GM18499 (cell line): ENCODE measurements at regions not wholly inside any gene's neighbourhood (a gene's known extent, or its start where the extent isn't known, plus 50 kb on each side); places are given as distances from the start of the nearest gene placed in this dataset.
"Not testable (repeated sequence)": the region's sequence is repeated elsewhere in the genome, so short reads cannot be mapped to it uniquely, and the experiment has no call there.

Source experiments
- ATAC-seq: cut with Tn5 transposase; IDR thresholded peaks from one replicate; pipeline ENCODE4 v1.9.1; 2021; ENCODE audit warnings: moderate number of reproducible peaks; ENCODE audit not compliant: insufficient read depth, unreplicated experiment

DNA sequence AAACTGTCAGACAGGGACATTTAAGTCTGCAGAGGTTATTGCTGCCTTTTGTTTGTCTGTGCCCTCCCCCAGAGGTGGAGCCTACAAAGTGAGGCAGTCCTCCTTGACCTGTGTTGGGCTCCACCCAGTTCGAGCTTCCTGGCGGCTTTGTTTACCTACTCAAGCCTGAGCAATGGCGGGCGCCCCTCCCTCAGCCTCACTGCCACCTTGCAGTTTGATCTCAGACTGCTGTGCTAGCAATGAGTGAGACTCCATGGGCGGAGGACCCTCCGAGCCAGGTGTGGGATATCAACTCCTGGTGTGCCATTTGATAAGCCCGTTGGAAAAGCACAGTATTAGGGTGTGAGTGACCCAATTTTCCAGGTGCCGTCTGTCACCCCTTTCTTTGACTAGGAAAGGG, 632.7 kb downstream of the GALC start:
- not testable (repeated sequence) for ATAC-seq

GRCh38 chr14:87351007-87351406, 642.0 kb downstream of the GALC start:
- ATAC-seq, result no peak

DNA sequence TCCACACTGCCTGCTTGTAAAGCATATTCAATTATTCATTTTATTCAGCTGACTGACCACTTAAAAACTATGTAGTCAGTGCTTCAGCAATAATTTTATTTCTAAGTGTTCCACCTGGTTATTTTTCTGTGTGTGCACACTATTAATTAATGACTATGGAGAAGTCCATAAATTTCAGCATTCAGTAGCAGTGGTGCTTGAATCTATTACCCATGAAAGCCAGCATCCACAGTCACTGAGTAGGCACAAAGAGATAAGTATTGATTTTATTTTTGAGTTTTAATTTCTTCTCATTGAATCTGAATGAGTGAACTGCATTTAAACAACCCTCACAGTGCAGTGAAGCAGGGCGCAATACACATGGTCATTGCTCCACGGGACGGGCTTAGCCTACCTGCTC, 643.1 kb downstream of the GALC start:
- no peak for ATAC-seq

- no peak for ATAC-seq
These were observed 649.3 kb downstream of the GALC start for GRCh38 chr14:87343652-87344051.

GRCh38 chr14:87334997-87335685, 657.8 kb downstream of the GALC start:
- ATAC-seq, result no peak

DNA sequence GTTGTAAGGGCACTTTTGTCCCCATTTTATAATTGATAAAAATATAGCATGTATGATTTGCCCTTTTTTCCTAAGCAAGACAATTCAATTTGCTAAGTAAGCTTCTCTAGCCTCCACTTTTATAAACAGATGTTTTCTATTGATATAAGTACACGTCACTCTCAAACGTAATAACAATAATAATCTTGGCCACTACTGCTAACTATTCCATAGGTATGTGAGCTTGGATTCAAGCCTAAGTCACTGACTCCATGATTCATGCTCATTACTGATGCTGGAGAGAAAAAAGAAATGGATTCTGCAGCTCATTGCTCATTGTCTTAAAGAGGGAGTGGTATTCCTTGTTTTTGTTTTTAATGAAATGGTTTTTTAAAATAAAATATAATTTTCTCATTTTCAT, 661.0 kb downstream of the GALC start:
- no peak for ATAC-seq

DNA sequence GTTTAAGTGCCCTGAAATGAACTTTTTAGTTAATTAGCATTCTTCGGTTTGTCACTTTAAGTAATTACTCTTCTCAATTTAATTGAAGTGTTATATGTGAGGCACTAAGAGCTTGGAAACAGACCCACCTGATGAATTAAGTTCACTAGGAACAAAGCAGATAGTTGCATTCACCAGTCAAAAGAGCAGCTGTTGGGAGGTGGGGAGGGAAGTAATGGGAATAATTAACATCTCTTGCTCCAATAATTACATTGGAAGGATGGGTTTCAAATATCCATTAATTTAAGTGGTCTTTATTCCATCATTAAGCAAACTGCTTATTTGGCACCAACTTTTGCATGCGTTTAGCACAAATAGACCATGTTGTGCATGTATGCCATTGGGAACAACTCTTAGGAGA, 667.2 kb downstream of the GALC start:
- ATAC-seq, result no peak

DNA sequence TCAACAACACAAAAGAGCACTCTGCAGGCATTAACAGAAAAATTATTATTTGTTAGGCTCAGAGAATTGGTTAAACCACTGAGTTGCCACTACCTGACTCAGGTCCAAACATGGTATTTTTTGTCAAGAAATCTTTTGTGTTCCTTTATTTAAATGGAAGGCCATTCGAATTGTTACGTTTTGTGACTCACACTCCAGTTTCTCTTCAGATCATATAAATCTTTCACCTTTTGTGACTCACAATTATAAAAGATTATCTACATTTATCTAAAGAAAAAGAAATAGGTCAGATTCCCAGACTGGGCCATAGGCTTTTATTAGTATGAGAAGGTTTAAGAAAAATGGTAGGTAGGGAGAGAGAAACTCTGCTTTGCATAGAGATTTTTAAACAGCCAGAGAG, 669.8 kb downstream of the GALC start:
- ATAC-seq, result no peak

GRCh38 chr14:87321548-87321947, 671.4 kb downstream of the GALC start:
- no peak for ATAC-seq

DNA sequence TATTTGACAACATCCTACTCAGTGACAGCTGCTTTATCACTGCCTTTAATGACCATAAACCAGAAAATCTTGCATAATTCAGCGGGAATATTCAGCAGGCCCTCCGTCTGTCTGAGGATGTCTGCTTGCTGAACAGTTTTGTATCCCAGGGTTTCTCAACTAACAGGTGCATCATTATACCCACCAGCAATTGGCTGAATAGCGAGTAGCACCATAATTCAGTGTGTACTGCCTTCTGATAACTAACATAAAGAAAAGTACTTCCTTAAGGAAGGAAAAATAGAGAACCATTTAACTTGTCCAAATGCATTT, 680.1 kb downstream of the GALC start:
- no peak for ATAC-seq

DNA sequence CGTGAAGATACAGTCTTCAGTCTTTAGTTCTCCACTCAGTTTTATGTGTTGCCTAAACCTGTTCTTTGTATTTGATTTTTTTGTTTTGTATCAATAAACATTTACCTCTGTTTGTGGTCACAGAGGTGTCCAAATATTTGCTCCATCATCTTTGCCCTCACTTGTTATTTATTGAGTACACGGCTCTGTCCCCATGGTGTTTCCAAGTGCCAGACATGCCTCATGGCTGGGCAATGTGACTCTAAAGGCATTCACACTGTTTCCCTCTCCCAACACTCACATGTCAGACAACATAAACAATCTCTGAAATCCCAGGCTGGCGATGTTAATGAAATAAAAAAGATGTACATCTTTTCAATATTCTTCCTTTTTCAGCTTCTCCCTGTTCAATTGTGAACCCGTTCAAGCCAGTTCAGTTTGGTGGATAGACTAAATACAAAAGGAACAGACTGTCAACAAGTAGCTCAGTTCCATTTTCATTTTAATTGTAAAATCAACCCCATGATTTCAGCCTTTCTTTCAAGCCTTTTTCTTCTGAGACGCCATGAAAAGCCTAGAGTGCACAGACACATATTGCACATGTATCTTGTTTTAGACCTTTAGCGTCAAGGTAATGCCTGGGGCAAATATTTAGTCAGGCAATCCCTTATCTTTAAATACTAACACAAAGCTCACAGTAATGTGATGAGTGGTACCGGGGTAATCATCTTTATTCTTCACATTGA, 680.7 kb downstream of the GALC start:
- no peak for ATAC-seq

DNA sequence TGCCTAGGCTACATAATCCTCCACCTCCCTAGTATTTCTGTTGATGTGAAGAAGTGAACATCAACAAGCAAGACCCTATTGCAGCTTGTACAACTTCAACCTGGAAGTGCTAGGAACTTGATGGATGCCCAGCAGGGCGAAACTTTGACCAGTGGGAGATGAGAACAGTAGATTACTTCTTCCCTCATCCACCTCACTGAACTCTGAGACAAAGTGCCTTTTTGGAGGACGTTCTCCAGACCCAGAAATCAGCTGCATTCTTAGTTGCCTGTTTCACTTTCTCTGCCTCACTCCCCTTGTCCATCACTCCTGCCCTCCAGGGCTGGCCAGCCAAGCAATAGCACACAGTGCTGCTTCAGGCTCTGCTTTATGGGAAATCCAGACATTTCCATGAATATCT, 683.4 kb downstream of the GALC start:
- ATAC-seq, result no peak

DNA sequence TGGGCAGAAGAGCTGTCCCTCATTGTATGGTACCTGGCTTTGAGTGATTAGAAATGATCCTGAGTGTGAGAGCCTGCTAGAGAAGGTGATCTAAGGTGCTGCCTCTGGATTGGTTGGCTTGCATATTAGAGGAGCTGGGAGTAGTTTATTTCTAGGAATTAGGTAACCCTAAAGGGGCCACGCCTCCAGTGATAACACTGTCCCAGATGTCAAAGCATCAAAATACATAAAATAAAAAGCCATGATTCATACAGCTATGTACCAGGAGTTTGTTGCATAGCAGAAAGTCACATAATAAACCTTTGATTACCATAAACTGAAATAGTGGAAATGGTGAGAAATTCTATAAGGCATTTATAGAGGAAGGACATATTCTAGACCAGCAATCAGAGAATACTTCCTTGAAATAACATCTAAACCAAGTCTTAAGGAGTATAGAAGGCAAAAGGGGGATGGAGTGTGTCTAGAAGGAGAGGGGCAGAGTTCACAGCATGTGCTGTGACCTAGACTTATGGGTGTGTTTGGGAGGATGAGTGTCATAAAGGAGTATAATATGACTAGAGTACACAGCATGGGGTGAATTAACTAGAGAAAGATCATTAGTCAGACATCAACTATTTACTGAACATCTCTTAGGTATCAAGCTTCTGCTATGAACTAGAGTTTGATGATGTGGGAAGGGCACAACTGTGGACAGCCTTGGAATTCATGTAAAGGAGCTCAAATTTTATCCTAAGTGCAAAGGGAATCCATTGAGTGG, 686.4 kb downstream of the GALC start:
- ATAC-seq, result no peak

GRCh38 chr14:87305345-87305744, 687.6 kb downstream of the GALC start:
- ATAC-seq, result no peak

- no peak for ATAC-seq
These were observed 688.6 kb downstream of the GALC start for GRCh38 chr14:87304404-87304803.

DNA sequence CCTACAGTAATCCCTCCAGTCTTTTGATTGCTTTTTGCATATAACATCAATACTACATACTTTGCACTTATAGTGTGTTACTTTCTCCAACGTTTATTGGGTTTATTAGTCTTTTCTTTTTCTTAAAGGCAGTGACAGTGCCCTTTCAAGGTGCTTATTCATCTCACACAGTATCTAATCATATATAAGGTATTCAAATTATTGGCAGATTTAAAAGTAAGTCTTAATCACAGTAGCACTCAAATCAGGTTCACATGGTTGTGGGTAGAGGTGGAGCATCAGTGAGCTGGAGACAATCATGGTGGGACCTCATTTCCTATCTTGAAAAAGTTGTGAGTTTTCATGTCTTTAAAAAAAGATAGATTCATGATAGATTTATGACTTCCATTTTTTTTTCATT, 706.2 kb downstream of the GALC start:
- no peak for ATAC-seq

GRCh38 chr14:87286191-87286590, 706.8 kb downstream of the GALC start:
- no peak for ATAC-seq

GRCh38 chr14:87285506-87285905, 707.5 kb downstream of the GALC start:
- ATAC-seq, result no peak

DNA sequence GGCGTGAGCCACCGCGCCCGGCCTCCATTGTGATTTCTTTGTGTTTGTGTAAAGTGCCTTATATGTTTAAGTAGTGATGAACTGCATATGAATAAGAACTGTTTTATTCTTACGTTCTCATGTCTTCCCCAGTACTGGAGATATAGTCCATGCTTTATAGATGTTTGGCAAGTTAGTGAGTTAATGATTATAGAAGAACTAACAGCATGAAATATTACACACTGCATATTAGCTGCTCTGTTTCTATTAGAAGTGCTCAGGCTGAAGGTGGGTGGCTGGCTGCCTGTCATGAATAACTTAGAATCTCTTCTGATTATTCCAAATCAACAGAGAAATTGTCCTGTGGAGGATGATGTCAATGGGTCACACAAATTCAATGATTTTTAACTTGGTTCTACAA, 709.4 kb downstream of the GALC start:
- ATAC-seq, result no peak

DNA sequence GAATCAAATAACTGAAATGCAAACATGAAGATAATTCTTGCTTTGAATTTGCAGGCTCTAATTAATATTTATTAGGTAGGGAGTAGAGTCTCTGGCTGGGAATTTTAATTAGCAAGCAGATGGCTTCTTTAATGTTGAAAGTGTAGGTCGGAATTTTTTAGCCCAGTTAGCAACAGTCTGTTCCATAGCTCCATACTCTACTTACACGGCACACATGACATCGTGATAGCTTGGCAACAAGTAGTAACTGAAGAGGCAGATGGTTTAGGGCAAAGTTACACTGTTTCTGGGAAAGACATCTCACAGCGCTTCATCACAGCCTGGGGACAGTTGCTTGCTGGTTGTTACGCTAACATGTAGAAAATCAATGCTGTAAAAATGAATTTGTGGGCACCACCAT, 710.7 kb downstream of the GALC start:
- no peak for ATAC-seq

- no peak for ATAC-seq
These were observed 714.6 kb downstream of the GALC start for GRCh38 chr14:87278415-87278814.

GRCh38 chr14:87271331-87271730, 721.7 kb downstream of the GALC start:
- no peak for ATAC-seq
